HG02973 (cell line): ENCODE measurements at regions not wholly inside any gene's neighbourhood (a gene's known extent, or its start where the extent isn't known, plus 50 kb on each side); places are given as distances from the start of the nearest gene placed in this dataset.

Experiments used
- ATAC-seq: cut with Tn5 transposase; IDR thresholded peaks from one replicate; pipeline ENCODE4 v1.9.1; 2021; ENCODE audit warnings: moderate library complexity; ENCODE audit not compliant: unreplicated experiment

DNA sequence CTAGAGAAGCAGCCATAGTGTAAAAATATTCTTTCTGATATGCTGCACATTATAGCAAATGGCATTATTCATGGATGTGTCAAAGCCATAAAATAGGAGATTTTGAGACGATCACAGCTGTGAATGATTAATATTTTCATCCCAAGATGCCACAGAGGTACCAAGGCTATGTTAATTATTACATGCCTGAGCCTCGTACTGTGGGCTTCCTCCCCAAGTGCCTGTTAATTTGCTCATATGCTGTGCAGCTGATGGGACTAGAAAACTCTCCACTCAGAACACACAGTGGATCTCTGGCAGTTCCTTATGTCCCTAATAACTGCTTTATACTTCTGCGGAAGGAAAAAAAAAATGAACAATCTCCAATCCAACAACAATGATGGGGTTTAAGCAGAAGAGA, 184.9 kb upstream of the TSHZ2 start:
- ATAC-seq, result no peak

DNA sequence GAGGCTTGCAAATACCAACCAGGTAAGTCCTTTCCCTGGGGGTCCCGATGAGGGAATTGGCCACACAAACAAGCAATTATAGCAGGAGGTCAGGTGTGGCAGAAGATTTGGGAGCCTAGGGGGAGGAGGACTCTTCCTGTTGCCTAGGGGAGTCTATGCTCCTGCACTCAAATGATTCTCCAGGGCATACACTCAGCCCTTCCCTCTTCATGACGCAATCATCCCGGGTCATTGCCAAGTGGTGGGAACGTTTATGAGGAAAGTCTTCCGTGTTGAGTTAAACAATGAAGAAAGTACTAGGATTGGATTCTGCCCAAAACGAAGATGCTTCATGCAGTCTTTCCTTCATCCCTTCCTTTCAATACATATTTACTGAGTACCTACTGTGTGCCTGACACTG, 186.5 kb upstream of the TSHZ2 start:
- no peak for ATAC-seq

DNA sequence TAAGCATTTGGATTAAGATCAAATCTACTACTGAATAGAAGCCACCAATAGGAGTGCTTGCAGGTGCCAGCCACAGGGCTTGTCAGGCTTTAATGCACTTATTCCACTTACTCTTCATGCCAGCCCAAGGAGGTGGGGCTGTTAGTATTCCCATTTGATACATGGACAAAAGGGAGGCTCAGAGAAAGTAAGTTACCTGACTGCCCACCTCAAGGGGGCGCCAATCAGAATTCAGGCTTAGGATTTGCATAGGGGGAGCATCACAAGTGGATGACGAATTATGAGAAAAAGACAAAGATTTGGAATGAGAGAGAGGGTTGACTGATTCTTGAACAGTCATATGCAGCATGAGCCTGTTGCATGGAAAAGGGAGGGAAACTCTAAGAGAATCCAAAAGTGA, 188.4 kb upstream of the TSHZ2 start:
- no peak for ATAC-seq

DNA sequence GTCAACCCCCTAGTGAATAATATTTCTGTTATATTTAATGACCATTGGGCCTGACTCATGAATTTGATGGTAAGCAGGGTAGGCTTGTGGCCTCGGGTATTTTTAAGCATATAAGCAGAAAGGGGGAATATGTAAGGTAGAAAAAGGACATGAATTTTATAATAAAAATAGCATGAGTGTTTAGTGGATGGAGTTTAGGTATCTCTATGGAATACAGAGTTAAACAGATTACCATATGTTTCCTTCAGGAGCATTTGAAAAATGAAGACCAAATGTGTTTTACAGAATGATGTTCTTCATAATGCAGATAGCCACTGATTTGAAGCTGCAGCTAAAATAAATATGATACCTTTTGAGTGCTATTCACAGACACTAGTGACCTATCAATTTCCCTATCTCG, 191.7 kb upstream of the TSHZ2 start:
- no peak for ATAC-seq

DNA sequence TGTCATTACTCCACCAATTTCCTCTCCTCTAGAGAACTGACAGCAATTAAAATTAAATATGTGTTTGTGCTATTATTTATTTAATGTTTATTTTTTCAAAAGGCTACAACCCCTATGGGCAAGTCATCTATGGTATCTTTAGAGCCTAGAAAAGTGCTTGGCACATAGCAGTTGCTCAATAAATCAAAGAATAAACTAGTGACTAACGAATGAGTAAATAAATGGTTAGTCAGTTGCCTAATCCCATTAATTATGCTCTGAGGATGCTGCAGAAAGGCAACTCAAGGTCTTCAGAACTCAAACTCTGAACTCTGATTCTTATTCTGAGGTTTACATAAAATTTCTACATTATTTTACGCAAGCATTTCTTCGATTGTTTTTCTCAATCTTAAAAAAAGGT, 193.0 kb upstream of the TSHZ2 start:
- ATAC-seq, result no peak

DNA sequence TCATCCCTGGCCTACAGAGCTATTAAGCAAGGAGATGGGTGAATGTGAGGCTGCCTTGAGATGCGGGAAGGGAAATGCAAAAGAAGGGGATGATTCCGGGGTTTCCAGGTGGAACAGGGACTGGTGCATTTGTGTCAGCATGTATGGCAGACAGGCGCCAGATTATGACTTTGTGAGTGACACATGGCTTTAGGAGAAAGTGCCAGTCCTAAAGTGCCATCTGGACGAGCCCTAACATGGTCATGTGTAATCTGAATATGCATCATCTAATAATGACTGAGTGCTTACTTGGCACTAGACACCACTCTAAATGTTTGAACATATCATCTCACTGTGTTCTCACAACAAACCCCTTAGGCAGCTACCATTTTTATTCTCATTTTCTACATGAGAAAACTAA, 195.0 kb upstream of the TSHZ2 start:
- no peak for ATAC-seq

DNA sequence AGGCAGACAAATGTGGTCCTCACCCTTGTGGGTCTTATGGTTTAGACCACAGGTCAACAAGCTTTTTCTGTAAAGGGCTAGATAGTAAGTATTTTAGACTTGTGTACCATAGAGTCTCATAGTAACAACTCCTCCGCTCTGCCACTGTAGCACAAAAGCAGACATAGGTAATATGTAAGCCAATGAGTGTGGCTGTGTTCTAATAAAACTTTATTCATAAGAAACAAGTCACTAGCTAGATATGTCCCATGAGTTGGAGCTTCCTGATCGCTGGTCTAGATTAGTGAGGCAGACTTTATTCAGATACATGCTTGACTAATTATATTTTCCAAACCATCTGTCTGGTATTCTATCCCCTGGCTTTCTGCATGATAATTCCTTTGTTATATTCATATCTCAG, 196.4 kb upstream of the TSHZ2 start:
- ATAC-seq, result no peak

DNA sequence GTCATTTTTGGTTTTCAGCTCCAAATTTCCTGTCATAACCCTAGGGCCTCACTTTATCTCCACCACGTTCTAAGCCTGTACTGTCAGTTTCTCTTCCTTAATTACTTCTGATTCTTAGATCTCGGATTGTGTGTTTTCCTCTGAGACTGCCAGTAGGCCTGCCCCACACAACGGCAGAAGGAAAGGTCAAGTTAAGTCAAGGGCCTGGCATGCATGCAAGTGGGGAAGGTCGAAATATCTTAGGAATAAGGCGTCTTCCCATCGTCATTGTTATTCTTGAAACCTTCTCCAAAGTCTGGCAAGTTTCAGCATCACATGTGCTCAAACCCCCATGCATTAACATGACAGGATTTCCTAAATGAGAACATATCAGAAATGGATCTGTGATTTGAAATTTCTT, 203.5 kb upstream of the TSHZ2 start:
- no peak for ATAC-seq

DNA sequence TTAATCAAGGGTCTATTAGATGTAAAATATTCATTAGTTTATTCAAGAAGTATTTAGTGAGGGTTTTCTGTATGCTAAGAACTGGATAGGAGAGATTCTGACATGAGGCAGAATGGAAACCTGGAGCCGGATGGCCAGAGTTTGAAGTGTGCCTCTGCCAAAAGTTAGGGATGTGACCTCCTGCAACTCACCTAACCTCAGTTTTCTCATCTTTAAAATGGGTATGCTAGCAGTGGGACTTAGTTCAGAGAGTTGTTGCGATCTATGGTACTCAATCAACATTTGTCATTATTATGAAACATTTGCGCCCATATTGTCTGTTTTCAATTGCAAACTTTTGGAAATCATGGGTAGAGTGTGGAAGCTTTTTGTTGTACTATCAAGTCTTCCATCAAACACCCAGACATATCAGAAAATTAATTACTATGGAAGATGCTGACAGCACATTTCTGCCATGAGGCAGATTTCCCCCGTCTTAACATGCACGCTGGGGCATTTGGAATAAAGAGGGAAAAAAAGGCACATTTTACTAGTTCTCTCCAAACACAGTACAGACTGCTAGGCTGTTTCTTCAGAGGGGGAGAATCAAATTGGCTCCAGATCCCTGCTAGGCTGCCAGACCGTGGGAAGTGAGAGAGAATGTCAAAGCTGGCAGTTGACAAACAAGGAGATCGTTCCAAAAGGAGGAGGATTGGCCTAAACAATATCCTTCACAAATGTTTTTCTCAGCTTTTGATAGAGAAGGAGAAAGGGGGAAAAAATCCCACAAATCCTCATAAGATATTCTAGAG, 205.3 kb upstream of the TSHZ2 start:
- ATAC-seq, result no peak

DNA sequence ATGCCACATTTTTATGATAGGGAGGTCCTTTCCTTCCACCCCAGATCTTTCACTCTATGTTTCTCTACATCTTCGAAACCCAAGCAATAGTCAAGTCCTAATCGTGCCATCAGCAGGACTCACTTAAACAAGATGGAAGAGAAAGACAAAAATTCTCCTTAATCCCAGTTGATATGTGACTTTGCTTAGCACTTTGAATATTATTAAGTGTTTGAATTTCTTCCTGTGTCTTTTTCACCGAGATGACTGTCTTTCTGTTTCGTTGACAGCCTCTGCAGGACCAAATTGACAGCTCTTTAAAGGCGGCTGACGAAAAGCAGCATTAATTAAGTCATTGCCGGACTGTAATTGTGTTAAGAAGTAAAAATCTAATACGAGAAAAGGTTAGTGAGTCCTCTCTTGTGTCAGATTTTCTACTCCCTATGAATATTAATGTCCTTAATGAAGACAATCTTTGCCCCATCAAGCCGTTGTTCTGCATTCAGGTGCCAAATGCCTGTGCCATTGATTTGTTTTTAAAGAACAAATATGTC, 208.8 kb upstream of the TSHZ2 start:
- no peak for ATAC-seq

DNA sequence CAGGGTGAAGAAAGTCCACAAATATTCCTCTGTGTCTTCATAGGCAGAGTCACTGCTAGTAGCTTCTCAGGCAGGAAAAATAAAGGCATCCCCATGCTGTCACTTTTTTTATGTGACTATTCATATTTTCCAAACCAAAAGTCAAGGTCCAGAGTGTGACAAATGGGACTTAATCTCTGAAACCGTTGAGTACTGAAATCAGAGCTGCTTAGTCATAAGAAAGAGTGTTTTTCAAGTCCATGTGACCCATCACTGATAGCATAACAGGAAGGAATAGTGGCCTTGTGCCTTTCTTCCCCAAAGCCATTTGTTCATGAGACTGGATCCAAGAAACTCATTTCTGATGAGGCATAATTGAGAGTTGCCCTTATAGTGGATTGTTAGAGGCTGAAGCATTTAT, 210.3 kb upstream of the TSHZ2 start:
- no peak for ATAC-seq

DNA sequence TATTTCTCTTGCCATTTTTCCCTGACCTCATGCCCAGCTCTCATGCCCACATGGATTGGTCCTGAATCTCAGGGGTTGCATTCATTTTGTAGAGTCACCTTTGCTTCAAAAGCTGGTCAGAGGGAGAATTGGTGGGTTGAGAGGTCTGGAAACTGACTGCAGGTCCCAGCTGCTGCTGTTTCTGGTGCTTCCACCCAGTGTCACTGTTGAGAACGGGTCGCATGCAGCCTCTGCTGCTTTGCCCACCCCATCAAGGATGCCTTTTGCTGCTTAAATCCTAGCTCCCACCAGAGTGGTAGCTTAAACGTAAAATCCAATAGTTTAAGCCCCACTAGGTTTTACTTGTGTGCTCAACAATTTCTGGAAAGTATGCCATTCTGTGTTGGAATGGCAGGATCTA, 211.4 kb upstream of the TSHZ2 start:
- no peak for ATAC-seq

DNA sequence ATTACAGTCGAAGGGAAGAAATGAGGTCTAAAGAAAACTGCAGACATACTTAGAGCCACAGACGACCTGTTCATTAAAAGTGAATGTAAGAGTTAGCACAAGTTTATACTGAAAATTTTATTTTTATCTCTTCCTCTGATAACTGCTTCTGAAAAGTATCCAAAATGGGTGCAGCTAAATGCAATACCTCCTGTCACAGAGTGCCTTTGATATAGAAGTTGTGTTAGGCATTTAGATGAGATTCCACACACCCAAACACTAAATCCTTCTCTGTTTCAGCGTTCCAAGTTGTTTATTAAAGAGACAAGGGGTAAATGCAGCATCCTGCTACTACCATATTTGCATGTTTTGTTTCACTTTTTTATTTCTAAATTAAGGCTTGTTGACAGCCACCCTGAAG, 214.7 kb upstream of the TSHZ2 start:
- no peak for ATAC-seq

DNA sequence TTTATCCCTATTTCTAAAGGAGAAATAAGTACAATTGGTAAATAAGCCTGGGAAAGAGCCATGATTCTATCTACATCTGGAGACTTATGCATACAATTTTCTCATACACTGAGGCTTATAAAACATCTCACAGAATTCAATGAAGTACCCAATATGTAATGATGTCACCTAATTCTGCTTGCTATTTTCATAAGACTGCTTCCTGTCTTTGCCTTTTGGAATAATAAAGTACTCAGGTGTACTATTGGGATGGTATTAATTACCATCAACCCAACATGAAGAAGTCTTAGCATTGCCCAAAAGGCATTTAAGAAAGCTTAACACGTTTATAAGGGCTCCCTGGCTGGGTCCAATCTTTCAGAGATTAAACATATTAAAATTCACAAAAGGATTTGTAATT, 216.4 kb upstream of the TSHZ2 start:
- ATAC-seq, result no peak

DNA sequence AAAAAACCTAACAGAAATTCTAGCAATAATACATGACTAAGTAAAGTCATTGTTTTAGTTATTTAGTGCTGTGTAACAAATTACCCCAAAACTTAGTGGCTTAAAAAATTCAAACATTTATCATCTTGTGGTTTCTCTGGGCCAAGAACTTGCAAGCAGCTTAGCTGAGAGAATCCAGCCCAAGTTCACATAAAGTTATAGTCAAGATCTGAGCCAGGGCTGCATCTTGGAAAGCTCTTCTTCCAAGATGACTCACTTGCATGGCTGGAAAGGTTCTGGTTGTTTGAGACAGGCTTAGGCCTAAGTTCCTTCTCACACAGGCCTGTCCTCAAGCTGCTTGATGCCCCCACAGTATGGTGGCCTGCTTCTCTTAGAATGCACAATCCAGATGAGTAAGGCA, 217.8 kb upstream of the TSHZ2 start:
- no peak for ATAC-seq

DNA sequence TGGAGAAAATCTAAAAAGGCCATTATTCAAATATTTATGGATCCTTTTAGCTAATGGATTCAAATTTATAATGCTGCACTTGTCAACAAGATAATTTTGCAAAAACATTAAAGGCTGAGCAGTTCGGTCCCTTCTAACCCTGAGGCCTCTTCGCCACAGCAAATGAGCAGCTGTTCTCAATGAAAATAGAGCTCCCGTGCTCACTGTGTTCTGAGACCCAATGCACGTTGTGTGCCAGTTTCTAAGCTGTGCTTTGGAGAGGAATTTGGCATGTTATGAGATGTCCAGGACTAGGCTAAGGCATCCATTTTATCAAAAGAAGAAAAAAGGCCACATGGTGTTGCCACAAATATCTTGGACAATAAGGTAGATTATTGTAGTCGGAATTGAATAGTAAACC, 220.1 kb upstream of the TSHZ2 start:
- no peak for ATAC-seq

DNA sequence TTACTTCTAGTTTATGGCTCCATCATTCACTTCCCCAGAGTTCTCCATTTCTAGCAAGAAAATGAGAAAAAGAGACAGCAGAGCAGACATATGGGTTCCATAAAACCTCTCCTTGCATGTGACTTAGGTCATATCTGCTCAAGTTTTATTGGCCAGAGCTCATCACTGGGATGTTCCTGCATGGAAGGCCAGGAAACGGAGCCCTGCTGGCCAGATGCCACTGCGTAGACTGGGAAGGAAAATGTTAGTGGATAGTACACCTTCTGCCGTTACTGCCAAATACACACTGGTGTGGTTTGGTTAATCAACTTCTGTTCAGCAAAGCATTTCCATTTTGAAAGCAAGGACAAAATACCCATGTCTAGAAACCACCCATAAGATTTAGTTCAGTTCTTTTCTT, 220.6 kb upstream of the TSHZ2 start:
- no peak for ATAC-seq

DNA sequence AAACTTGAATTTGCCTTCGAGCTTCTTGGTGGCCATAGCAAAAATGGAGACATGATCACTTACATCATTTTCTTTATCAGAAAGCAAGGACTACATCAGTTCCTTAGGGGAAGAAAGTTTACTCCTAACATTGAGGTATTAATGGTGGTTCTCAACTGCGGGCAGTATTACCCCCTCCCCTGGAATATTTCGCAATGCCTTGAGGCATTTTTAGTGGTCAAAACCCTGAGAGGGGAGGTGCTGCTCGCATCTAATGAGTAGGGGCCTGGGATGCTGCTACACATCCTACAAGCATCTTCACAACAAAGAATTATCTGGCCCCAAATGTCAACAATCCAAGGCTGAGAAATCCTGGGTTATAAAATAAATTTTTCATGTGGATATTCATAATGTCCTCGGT, 222.2 kb upstream of the TSHZ2 start:
- no peak for ATAC-seq

DNA sequence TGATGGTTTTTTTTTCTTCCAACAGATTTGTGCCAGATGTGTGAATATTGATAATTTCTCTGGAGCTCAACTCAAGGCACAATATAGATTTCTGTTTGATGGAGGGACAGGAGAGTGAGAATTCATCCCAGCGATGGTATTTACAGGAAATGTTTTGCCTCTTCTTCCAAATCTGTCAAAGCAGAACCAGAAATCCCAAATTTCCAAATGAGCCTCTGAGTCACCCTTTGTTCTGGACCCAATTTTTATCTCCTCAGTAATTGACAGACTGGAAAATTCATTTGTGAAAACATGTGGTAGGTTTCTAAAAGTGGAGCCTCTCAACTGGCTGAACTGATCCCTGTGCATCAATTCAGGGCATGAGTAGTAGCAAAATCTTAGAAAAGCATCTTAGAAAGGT, 223.2 kb upstream of the TSHZ2 start:
- ATAC-seq, result no peak

DNA sequence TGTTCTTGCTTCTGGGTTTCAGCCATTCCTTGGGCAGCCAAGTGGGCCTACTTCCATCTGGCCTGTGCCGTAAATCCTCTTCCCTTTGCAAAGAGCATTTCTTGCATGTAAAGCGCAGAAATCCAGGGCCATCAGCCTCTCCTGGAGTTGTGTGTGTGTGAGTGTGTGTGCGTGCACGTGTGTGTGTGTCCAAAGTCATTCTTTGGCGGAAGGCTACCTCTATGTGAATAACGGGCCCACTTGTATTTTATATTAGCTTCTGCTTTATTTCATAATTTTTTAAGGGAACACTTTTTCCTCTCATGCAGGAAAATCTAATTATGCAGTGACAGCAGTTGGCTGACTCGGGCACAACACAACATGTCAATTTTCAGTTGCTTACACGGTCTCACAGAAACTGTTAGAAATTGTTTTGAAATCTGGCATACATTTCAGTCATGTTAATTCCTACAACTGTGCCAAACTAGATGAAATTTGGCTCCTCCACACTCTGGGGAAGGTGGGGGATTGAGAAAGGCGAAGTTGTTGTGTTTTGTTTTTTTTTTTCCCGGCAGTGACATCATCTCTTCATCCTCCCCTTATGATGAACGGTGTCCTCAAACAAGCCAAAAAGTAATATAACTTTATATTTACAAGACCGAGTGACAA, 223.7 kb upstream of the TSHZ2 start:
- ATAC-seq, result no peak

DNA sequence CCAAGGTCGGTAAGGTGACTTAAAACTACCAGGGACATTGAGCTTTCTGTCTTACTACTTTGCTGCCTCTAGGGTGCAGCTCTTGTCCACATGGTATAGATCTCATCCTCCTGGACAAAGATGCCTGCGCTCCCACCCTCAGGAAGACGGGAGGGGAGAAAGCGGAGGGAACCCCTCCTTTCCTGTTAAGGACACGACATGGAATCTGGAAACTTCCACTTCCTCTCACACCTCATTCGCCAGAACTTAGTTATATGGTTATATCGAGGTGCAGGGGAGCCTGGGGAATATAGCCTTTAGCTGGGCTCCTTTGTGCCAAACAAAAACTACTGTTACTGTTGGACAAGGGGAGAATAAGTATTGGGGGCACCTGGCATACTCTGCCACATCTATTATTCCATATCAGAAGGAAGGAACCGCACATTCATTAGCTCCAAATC, 224.3 kb upstream of the TSHZ2 start:
- no peak for ATAC-seq

DNA sequence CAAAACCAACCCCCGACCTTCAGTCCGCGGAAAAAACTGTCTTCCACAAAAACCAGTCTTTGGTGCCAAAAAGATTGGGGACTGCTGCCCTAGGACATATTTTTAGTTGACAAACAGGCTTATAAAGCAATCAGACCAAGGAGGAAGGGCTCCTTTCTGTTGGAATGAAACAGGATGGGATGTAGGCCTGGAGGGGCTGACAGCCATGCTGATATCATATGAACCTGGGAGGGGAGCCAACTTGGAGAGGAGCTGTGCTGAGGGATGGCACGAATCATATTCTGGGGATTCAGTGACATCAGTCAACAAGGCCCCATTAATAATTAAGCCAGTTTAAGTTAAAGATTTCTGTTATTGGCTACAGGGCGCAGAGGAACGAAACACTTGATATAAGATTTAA, 225.4 kb upstream of the TSHZ2 start:
- ATAC-seq, result no peak

DNA sequence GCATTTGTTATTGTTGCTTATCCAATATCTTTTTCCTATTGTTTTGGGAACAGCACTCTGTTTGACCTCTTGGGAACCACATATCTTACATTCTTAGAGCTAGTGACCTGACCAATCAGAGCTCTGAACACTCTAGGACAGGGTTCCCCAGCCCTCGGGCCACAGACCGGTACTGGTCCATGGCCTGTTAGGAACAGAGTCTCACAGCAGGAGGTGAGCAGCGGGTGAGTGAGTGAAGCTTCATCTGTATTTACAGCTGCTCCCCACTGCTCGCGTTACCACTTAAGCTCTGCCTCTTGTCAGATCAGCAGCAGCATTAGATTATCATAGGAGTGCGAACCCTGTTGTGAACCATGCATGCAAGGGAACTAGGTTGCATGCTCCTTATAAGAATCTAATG, 226.0 kb upstream of the TSHZ2 start:
- no peak for ATAC-seq
